ENCODE measurements at regions not wholly inside any gene's neighbourhood (a gene's known extent, or its start where the extent isn't known, plus 50 kb on each side); places are given as distances from the start of the nearest gene placed in this dataset.

DNA sequence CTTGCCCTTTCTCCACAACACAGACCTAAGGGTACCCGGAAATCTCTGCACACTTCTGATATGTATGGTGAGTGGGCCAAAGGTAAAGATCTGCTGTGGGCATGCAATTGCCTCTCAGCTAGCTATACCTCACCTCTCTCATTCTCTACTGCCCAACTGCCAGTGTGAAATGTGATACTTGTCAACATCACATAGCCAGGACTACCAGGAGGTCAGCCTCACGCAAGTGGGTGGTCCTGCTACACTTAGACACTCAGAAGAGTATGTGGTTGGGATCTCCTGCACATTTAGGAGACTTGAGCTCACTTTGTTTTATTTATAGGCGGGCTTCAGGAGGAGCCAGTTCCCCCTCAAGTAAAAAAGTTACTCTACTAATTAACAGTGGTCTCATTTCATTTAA is 88.0 kb upstream of the MAN2A1 start:
- TF ChIP-seq JUN (IDR thresholded peaks at IDR 0.05; ENCODE audit: borderline replicate concordance, insufficient read depth, insufficient read length, low read depth) (no peak), CTCF (IDR thresholded peaks at IDR 0.05; ENCODE audit: extremely low read depth in 1 of 2, insufficient read depth in 1 of 2, low read depth in 1 of 2, low read length in 2 of 2) (no peak), POLR2AphosphoS5 (IDR thresholded peaks at IDR 0.05; ENCODE audit: insufficient read depth, low read depth, low read length) (no peak), FOS (IDR thresholded peaks at IDR 0.05; ENCODE audit: borderline replicate concordance, insufficient read depth, low read length) (no peak), POLR2A (IDR thresholded peaks at IDR 0.05; ENCODE audit: low read depth, low read length) (no peak), EZH2 (IDR thresholded peaks at IDR 0.05; ENCODE audit: borderline replicate concordance, low read depth, low read length, severe bottlenecking) (no peak), GATA2 (IDR thresholded peaks at IDR 0.05; ENCODE audit: insufficient read depth, insufficient read length, low read depth, low read length) (no peak), MAX (IDR thresholded peaks at IDR 0.05; ENCODE audit: insufficient read depth, insufficient read length) (no peak), MYC (IDR thresholded peaks at IDR 0.05; ENCODE audit: low read depth, low read length) (no peak)
